Limb (tissue), 2 donors: ENCODE measurements at regions not wholly inside any gene's neighbourhood (a gene's known extent, or its start where the extent isn't known, plus 50 kb on each side); places are given as distances from the start of the nearest gene placed in this dataset.

ENCODE experiments used
- DNase-seq, 2 donors: peaks; one replicate each; pipeline ENCODE4 v3.0.0-alpha.2; 2016; ENCODE audit errors: extremely low spot score in 2 of 2

GRCh38 chr14:95387826-95388445 is 68.2 kb upstream of the CLMN start:
- DNase-seq = no peak

- no peak for DNase-seq
Observed at GRCh38 chr14:95386536-95387095, 66.9 kb upstream of the CLMN start.

GRCh38 chr14:95385701-95386100 is 66.0 kb upstream of the CLMN start:
- DNase-seq = no peak

GRCh38 chr14:95382747-95383146 is 63.0 kb upstream of the CLMN start:
- no peak for DNase-seq

- DNase-seq = no peak
Observed at GRCh38 chr14:95381726-95382125, 62.0 kb upstream of the CLMN start.

GRCh38 chr14:95380350-95381042 is 60.8 kb upstream of the CLMN start:
- DNase-seq = no peak

GRCh38 chr14:95379634-95380033 is 59.9 kb upstream of the CLMN start:
- DNase-seq = no peak

- no peak for DNase-seq
Observed at GRCh38 chr14:95375539-95376109, 55.9 kb upstream of the CLMN start.

GRCh38 chr14:95374239-95374997 is 54.7 kb upstream of the CLMN start:
- DNase-seq = no peak

GRCh38 chr14:95370076-95370475 is 50.4 kb upstream of the CLMN start:
- DNase-seq = no peak
